HEK293 (cell line): ENCODE measurements at regions not wholly inside any gene's neighbourhood (a gene's known extent, or its start where the extent isn't known, plus 50 kb on each side); places are given as distances from the start of the nearest gene placed in this dataset.

Experiments
- CTCF ChIA-PET: fragments of 350-600 bp; formaldehyde crosslinking; extraction: SDS; loops from one replicate; lab custom pipeline; 2021; ENCODE audit warnings: antibody characterized with exemption; lab: Yijun Ruan, JAX
- POLR2A ChIA-PET: fragments of 300-600 bp; formaldehyde crosslinking; extraction: SDS; loops from one replicate; lab custom pipeline; 2020; ENCODE audit warnings: antibody characterized with exemption, inconsistent platforms; lab: Yijun Ruan, JAX
- H3K27ac ChIP-seq: fragments of 200-500 bp; sonication (Bioruptor generic); 2 replicates; pipeline ENCODE4 v1.5.1; 2014; ENCODE audit warnings: low read depth, low read length, control low read depth, inconsistent platforms; ENCODE audit errors: extremely low read depth
- H3K36me3 ChIP-seq, 2 experiments: fragments of 200-500 bp in 1 of 2; sonication (Bioruptor generic) in 1 of 2; 1 replicate in 1 of 2; 2 replicates in 1 of 2; pipeline ENCODE4 v1.5.1; 2014 to 2017; ENCODE audit warnings: inconsistent platforms in 2 of 2, low read length in 2 of 2; ENCODE audit not compliant: control insufficient read depth in 2 of 2, insufficient read depth in 1 of 2
- H3K4me1 ChIP-seq: fragments of 200-500 bp; sonication (Bioruptor generic); 2 replicates; pipeline ENCODE4 v1.5.1; 2014; ENCODE audit warnings: mild to moderate bottlenecking, low read length, inconsistent platforms; ENCODE audit not compliant: control insufficient read depth, insufficient read depth
- H3K4me3 ChIP-seq: 2 replicates; pipeline ENCODE4 v1.5.1; 2011; ENCODE audit warnings: low read depth, mild to moderate bottlenecking, control low read depth, low read length, moderate library complexity
- H3K9me3 ChIP-seq: fragments of 200-500 bp; sonication (Bioruptor generic); 2 replicates; pipeline ENCODE4 v1.5.1; 2014; ENCODE audit warnings: low read depth, low read length, inconsistent platforms; ENCODE audit not compliant: control insufficient read depth, insufficient read depth
- FEZF1 ChIP-seq: fragments of 450-650 bp; formaldehyde crosslinking; IDR thresholded peaks from 2 replicates; pipeline ENCODE4 v1.5.1; 2016; ENCODE audit warnings: missing biosample characterization, missing genetic modification characterization
- HOXD13 ChIP-seq: sonication (generic); formaldehyde crosslinking; IDR thresholded peaks from 2 replicates; pipeline ENCODE4 v1.8.0; 2022; ENCODE audit warnings: missing genetic modification reagents, borderline replicate concordance
- KLF7 ChIP-seq: fragments of 450-650 bp; formaldehyde crosslinking; IDR thresholded peaks from 2 replicates; pipeline ENCODE4 v1.5.1; 2016; ENCODE audit warnings: missing biosample characterization, missing genetic modification characterization, borderline replicate concordance
- OVOL3 ChIP-seq: fragments of 450-650 bp; formaldehyde crosslinking; IDR thresholded peaks from 2 replicates; pipeline ENCODE4 v1.5.1; 2016; ENCODE audit warnings: missing biosample characterization, missing genetic modification characterization
- SALL2 ChIP-seq: fragments of 450-650 bp; formaldehyde crosslinking; IDR thresholded peaks from 2 replicates; pipeline ENCODE4 v1.5.0; 2017; ENCODE audit warnings: missing biosample characterization, mild to moderate bottlenecking, missing genetic modification characterization, borderline replicate concordance
- SCRT1 ChIP-seq: fragments of 450-650 bp; formaldehyde crosslinking; IDR thresholded peaks from 2 replicates; pipeline ENCODE4 v1.5.1; 2016; ENCODE audit warnings: missing biosample characterization, missing genetic modification characterization, borderline replicate concordance
- SCRT2 ChIP-seq: fragments of 450-650 bp; formaldehyde crosslinking; IDR thresholded peaks from 2 replicates; pipeline ENCODE4 v1.5.1; 2016; ENCODE audit warnings: missing biosample characterization, missing genetic modification characterization
- ZBTB48 ChIP-seq: fragments of 450-650 bp; formaldehyde crosslinking; IDR thresholded peaks from 2 replicates; pipeline ENCODE4 v1.5.1; 2016; ENCODE audit warnings: missing biosample characterization, missing genetic modification characterization
- ZNF248 ChIP-seq: fragments of 450-650 bp; formaldehyde crosslinking; IDR thresholded peaks from 2 replicates; pipeline ENCODE4 v1.5.1; 2017; ENCODE audit warnings: missing biosample characterization, missing genetic modification characterization
- ZNF529 ChIP-seq: fragments of 450-650 bp; formaldehyde crosslinking; IDR thresholded peaks from 2 replicates; pipeline ENCODE4 v1.5.1; 2017; ENCODE audit warnings: missing genetic modification characterization, missing biosample characterization; ENCODE audit not compliant: insufficient replicate concordance
- ZNF664 ChIP-seq: fragments of 450-650 bp; formaldehyde crosslinking; IDR thresholded peaks from 2 replicates; pipeline ENCODE4 v1.5.1; 2016; ENCODE audit warnings: missing biosample characterization, missing genetic modification characterization
- ZNF670 ChIP-seq: fragments of 450-650 bp; formaldehyde crosslinking; IDR thresholded peaks from 2 replicates; pipeline ENCODE4 v1.5.1; 2016; ENCODE audit warnings: missing biosample characterization, missing genetic modification characterization, low read depth
- ZNF701 ChIP-seq: fragments of 450-650 bp; formaldehyde crosslinking; IDR thresholded peaks from 2 replicates; pipeline ENCODE4 v1.5.1; 2016; ENCODE audit warnings: missing biosample characterization, missing genetic modification characterization
- TF ChIP-seq, protein P1 (sequence below): fragments of 450-650 bp; formaldehyde crosslinking; conservative IDR thresholded peaks from 2 replicates; pipeline ENCODE4 v1.5.1; 2016; ENCODE audit warnings: low read depth, missing biosample characterization, missing genetic modification characterization
- TF ChIP-seq, protein P2 (sequence below): fragments of 450-650 bp; formaldehyde crosslinking; IDR thresholded peaks from 2 replicates; pipeline ENCODE4 v1.5.1; 2016; ENCODE audit warnings: missing biosample characterization, missing genetic modification characterization
- TF ChIP-seq, protein P3 (sequence below): fragments of 450-650 bp; formaldehyde crosslinking; IDR thresholded peaks from 2 replicates; pipeline ENCODE4 v1.5.1; 2016; ENCODE audit warnings: missing biosample characterization, missing genetic modification characterization
- TF ChIP-seq, protein P4 (sequence below): fragments of 450-650 bp; formaldehyde crosslinking; IDR thresholded peaks from 2 replicates; pipeline ENCODE4 v1.5.1; 2016; ENCODE audit warnings: missing biosample characterization, missing genetic modification characterization

- H3K9me3 ChIP-seq = no peaks in the 10 kb centered on the region
- no peaks in the 10 kb centered on the region for H3K36me3 ChIP-seq
- POLR2A ChIA-PET = no interaction called here
- no peak overlapping the region for H3K4me3 ChIP-seq
- H3K4me1 ChIP-seq = no peaks in the 10 kb centered on the region
- CTCF ChIA-PET = interaction anchor here (0.6 kb wide), 1 partner anchor 288 kb away, joined by 4 read pairs; no protein-coding TSS in a partner anchor
- H3K27ac ChIP-seq = no peak overlapping the region
- TF ChIP-seq, protein P1, sequence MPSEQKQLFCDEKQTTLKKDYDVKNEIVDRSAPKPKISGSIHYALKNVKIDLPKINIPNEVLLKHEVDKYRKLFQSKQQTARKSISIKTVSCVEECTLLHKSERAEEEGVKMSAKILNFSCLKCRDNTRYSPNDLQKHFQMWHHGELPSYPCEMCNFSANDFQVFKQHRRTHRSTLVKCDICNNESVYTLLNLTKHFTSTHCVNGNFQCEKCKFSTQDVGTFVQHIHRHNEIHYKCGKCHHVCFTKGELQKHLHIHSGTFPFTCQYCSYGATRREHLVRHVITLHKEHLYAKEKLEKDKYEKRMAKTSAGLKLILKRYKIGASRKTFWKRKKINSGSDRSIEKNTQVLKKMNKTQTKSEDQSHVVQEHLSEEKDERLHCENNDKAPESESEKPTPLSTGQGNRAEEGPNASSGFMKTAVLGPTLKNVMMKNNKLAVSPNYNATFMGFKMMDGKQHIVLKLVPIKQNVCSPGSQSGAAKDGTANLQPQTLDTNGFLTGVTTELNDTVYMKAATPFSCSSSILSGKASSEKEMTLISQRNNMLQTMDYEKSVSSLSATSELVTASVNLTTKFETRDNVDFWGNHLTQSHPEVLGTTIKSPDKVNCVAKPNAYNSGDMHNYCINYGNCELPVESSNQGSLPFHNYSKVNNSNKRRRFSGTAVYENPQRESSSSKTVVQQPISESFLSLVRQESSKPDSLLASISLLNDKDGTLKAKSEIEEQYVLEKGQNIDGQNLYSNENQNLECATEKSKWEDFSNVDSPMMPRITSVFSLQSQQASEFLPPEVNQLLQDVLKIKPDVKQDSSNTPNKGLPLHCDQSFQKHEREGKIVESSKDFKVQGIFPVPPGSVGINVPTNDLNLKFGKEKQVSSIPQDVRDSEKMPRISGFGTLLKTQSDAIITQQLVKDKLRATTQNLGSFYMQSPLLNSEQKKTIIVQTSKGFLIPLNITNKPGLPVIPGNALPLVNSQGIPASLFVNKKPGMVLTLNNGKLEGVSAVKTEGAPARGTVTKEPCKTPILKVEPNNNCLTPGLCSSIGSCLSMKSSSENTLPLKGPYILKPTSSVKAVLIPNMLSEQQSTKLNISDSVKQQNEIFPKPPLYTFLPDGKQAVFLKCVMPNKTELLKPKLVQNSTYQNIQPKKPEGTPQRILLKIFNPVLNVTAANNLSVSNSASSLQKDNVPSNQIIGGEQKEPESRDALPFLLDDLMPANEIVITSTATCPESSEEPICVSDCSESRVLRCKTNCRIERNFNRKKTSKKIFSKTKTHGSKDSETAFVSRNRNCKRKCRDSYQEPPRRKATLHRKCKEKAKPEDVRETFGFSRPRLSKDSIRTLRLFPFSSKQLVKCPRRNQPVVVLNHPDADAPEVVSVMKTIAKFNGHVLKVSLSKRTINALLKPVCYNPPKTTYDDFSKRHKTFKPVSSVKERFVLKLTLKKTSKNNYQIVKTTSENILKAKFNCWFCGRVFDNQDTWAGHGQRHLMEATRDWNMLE (tag by site-specific recombination) = no peak
- no peak for TF ChIP-seq FEZF1
- no peak for TF ChIP-seq ZNF529 (tag by site-specific recombination)
- no peak for TF ChIP-seq SCRT2 (tag by site-specific recombination)
- no peak for TF ChIP-seq KLF7 (tag by site-specific recombination)
- TF ChIP-seq, all 188 proteins: peak for 0
Measured at GRCh38 chr17:63275971-63276745, 169.9 kb downstream of the CYB561 start.

- POLR2A ChIA-PET = no interaction called here
Measured at GRCh38 chr17:63276821-63277220, 169.3 kb downstream of the CYB561 start.

More at GRCh38 chr17:63276821-63277220, 169.3 kb downstream of the CYB561 start:
- no peaks in the 10 kb centered on the region for H3K4me1 ChIP-seq
- H3K27ac ChIP-seq = no peak overlapping the region
- TF ChIP-seq, protein P2, sequence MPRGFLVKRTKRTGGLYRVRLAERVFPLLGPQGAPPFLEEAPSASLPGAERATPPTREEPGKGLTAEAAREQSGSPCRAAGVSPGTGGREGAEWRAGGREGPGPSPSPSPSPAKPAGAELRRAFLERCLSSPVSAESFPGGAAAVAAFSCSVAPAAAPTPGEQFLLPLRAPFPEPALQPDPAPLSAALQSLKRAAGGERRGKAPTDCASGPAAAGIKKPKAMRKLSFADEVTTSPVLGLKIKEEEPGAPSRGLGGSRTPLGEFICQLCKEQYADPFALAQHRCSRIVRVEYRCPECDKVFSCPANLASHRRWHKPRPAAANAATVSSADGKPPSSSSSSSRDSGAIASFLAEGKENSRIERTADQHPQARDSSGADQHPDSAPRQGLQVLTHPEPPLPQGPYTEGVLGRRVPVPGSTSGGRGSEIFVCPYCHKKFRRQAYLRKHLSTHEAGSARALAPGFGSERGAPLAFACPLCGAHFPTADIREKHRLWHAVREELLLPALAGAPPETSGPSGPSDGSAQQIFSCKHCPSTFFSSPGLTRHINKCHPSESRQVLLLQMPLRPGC = no peak
- TF ChIP-seq ZNF248 (tag by site-specific recombination) (no peak), ZNF670 (tag by site-specific recombination) (no peak), SALL2 (tag by site-specific recombination) (no peak), HOXD13 (CRISPR knock-in tag) (no peak), ZNF664 (tag by site-specific recombination) (no peak), ZNF701 (no peak), OVOL3 (tag by site-specific recombination) (no peak), SCRT1 (tag by site-specific recombination) (no peak), ZBTB48 (tag by site-specific recombination) (no peak)
- TF ChIP-seq, protein P3, sequence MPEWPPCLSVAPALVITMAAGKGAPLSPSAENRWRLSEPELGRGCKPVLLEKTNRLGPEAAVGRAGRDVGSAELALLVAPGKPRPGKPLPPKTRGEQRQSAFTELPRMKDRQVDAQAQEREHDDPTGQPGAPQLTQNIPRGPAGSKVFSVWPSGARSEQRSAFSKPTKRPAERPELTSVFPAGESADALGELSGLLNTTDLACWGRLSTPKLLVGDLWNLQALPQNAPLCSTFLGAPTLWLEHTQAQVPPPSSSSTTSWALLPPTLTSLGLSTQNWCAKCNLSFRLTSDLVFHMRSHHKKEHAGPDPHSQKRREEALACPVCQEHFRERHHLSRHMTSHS (tag by site-specific recombination) = no peak
- TF ChIP-seq, protein P4, sequence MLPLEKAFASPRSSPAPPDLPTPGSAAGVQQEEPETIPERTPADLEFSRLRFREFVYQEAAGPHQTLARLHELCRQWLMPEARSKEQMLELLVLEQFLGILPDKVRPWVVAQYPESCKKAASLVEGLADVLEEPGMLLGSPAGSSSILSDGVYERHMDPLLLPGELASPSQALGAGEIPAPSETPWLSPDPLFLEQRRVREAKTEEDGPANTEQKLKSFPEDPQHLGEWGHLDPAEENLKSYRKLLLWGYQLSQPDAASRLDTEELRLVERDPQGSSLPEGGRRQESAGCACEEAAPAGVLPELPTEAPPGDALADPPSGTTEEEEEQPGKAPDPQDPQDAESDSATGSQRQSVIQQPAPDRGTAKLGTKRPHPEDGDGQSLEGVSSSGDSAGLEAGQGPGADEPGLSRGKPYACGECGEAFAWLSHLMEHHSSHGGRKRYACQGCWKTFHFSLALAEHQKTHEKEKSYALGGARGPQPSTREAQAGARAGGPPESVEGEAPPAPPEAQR = no peak
- no peaks in the 10 kb centered on the region for H3K36me3 ChIP-seq
- H3K4me3 ChIP-seq = no peak overlapping the region
- no peaks in the 10 kb centered on the region for H3K9me3 ChIP-seq
- CTCF ChIA-PET = no interaction called here
